Activated CD8-positive, alpha-beta memory T cell treated with anti-CD3 and anti-CD28 coated beads for 36 hours (primary cell): ENCODE measurements at regions not wholly inside any gene's neighbourhood (a gene's known extent, or its start where the extent isn't known, plus 50 kb on each side); places are given as distances from the start of the nearest gene placed in this dataset.

Experiments
- CTCF ChIA-PET: fragments of 350-600 bp; sonication (Branson Sonifier 250); formaldehyde crosslinking; loops from one replicate; lab custom pipeline; 2021; ENCODE audit warnings: antibody characterized with exemption; lab: Charles Lee
- POLR2A ChIA-PET: fragments of 350-600 bp; sonication (Branson Sonifier 250); formaldehyde crosslinking; loops from one replicate; lab custom pipeline; 2021; ENCODE audit warnings: antibody characterized with exemption; lab: Charles Lee

DNA sequence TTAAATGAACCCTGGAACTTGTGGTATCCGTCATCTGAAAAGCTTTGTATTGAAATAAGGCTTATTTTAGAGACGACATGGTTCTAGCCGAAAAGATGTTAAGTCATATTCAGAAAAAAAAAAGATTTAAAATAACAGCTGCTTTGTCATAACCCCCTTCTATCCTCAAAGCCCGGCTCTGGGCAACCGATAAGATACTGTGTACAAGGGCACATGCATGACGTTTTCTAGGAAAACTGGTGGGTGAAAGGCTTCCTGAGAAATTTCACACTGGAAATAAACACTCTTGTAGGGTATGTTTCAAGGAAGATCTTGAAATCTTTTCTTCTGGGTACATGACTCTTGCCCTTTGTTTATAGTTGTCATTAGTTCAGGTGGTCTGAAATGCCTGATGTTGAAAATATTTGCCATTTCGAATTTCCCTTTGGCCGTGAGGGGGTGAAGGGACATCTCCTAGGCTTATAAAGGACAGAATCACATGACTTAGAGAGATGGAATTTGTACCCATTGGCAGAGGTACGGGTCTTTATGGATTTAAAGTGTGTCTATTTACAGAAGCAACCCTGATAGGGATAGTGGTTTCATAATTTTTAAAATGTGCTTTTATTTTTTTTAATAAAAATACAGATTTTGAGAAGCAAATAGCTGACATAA, 232.5 kb downstream of the PTEN start:
- ChIA-PET CTCF (no interaction called here), POLR2A (interaction anchor here (0.6 kb wide), 1 partner anchor 1361 kb away, joined by 3 read pairs; no protein-coding TSS in a partner anchor)

DNA sequence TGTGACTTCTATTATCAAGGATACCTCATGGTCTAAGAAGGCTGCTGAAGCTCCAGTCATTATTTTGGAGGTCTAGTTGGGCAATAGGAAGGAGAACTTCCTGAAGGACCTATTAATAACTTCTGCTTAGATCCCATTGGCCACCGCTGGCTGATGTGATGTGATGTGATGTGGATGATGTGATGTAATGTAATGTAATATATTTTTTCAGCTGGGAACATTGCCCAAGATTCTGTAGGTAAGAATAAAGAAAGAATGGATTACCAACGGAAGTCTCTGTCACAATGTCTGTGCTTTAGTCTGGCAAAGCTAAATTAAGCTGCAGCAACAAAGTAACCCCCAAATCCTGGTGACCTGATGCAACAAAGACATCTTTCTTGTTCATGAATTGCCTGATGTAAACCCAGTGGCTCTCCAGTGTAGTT, 233.7 kb downstream of the PTEN start:
- CTCF ChIA-PET, result no interaction called here

GRCh38 chr10:88097536-88097935, 234.1 kb downstream of the PTEN start:
- POLR2A ChIA-PET, result no interaction called here
- CTCF ChIA-PET, result no interaction called here

More for the DNA sequence above, 233.7 kb downstream of the PTEN start:
- POLR2A ChIA-PET, result no interaction called here

DNA sequence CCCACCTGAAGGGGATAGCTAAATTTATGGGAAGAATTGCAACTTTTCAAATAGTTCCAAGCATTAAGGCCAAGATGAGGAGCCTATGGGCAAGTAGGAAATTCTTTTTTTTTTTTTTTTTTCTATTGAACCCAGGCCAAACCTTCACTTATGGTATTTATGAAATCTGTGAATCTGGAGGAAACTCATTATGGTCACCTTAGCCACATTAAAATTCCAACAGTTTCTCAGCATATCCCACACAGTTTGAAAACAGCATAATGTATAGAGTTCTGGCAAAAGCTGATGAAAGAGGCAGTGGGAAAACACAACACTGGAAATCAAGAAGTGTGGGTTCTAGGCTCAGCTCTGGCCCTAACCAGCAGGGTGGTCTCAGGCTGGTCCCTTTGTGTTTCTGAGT, 236.9 kb downstream of the PTEN start:
- CTCF ChIA-PET, result no interaction called here
- POLR2A ChIA-PET, result no interaction called here

GRCh38 chr10:88101666-88102065, 238.2 kb downstream of the PTEN start:
- POLR2A ChIA-PET, result no interaction called here
- CTCF ChIA-PET, result no interaction called here

GRCh38 chr10:88103576-88103975, 240.2 kb downstream of the PTEN start:
- ChIA-PET CTCF (no interaction called here), POLR2A (no interaction called here)

GRCh38 chr10:88104223-88104622, 240.8 kb downstream of the PTEN start:
- CTCF ChIA-PET, result no interaction called here
- POLR2A ChIA-PET, result no interaction called here

DNA sequence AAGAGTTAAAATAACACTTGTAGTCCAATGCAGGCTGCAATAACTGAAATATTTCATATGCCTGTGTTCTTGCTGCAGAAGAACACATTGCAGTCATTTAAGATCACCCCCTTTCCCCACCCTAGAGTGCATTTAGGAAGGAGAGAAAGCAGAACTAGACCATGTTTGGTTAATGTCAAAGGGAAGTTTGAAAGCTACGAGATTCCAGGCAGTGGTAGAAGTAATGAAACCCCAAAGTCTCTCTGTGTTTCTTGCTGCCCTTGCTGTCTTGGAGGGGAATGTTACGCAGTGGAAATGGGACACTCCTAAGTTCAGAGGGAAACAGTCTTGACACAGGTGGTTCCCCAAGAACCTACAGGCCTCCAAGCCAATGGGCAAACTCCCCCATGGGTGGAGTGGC, 242.9 kb downstream of the PTEN start:
- ChIA-PET CTCF (no interaction called here), POLR2A (no interaction called here)

- ChIA-PET CTCF (interaction anchor here (0.5 kb wide), 1 partner anchor 60 kb away, joined by 3 read pairs; no protein-coding TSS in a partner anchor), POLR2A (no interaction called here)
These were observed 244.1 kb downstream of the PTEN start for GRCh38 chr10:88107296-88108097.

DNA sequence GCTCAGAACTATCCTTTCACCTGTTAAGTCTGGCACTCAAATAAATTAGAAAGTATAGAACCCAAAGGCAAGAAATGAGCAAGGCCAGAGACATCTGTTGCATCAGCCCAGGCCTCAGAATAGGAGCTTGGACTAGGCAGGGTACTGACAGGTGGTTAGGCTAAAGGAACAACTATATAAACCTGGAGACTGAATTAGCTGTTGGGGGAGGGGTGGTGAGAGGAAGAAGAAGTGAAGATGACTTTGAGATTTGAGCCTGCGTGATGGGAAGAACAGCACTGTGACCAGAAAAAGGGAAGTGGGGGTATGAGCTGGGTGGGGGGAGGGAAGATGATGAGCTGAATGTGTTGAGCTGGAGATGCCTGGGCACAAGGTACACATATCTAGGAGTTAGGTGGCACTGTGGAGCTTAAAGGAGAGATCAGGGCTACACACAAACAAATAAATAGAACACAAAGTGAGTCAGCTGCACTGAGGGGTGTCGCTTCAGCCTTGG, 244.7 kb downstream of the PTEN start:
- POLR2A ChIA-PET, result no interaction called here
- CTCF ChIA-PET, result interaction anchor here (0.5 kb wide), 1 partner anchor 59 kb away, joined by 3 read pairs; no protein-coding TSS in a partner anchor

DNA sequence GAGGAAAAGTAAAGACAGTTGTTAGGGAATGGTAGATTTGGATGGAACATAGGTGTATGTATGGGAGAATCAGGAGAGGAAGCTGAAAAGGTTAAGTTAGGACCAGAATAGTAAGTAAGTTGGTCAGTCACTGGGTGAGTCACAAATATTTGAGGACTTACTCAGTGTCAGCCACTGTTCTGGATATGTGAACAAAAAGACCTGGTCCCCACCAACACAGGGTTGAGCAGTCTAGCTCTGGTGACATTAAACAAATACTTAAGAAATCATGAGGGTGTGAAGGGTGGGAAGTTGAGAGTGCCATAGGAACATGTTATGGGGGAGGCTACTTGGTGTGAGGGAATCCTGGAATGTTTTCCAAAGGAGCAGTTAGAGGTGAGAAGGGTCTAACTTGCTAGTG, 246.9 kb downstream of the PTEN start:
- ChIA-PET POLR2A (no interaction called here), CTCF (no interaction called here)

DNA sequence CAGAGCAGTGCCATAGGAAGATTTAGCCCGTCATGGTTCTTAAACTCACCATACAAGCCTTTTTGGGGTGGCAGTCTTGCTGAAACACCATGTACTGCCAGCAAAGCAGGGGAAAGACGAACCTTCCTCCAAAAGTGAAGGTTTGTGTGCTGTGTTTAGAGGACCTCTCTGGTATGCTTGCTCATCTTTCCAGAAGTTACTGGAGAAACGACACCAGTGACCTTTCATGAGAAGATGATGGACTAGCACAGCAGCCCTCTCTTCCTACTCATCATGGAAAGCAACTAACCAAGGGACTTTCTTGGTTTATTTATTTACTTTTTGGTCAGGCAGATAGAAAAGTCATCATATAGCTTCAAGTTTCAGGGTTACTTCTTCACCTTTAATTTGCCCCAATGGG, 247.4 kb downstream of the PTEN start:
- CTCF ChIA-PET, result no interaction called here
- POLR2A ChIA-PET, result no interaction called here

DNA sequence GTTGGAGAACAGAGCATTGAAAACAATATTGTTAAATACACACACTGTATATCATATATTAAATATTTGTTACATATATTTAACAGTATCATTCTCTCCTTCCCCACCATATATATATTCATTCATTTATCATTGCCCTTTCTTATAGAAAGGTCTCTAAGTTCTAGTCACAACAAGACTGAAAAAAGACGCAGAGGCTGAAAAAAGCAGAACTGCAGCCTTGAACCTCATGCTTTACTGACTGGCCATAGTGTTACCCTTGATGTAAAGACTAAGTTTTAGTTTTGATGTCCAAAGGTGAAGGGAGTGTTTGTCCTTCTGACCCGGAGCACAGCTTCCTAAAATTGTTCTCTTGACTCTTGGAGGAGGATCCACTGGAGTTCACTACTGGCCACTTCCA, 247.9 kb downstream of the PTEN start:
- POLR2A ChIA-PET, result no interaction called here
- CTCF ChIA-PET, result no interaction called here

GRCh38 chr10:88113232-88113631, 249.8 kb downstream of the PTEN start:
- ChIA-PET CTCF (no interaction called here), POLR2A (no interaction called here)

DNA sequence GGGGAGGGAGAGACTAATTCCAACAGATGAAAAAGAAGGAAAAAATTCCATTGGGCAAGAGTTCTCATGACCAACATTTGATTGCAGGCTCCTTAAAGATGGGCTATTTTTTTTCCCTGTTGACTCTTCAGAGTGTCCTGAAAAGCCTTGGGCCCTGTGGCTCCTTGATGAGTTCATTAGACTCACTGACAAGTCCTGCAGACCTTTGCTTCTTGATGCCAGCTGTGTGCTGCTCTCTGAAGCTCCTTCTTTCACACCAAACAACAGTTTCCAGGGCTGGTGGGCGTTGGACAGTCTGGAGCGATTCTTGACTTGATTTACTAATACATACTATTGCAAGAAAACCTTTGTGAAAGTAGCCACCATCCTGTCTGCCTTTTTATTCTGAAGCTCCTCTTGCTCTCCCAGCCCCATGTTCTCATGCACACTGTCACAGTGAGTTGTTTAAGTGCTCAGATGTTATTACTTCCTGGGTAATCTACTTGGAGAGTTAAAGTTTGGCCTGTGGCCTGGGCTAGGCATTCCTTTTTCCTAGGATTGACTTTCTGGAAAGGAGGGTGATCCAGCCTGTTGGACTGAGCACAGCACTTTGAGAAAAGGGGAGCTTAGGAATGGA, 250.3 kb downstream of the PTEN start:
- ChIA-PET POLR2A (no interaction called here), CTCF (interaction anchor here (1.1 kb wide), 1 partner anchor 253 kb away, joined by 3 read pairs; no protein-coding TSS in a partner anchor)

DNA sequence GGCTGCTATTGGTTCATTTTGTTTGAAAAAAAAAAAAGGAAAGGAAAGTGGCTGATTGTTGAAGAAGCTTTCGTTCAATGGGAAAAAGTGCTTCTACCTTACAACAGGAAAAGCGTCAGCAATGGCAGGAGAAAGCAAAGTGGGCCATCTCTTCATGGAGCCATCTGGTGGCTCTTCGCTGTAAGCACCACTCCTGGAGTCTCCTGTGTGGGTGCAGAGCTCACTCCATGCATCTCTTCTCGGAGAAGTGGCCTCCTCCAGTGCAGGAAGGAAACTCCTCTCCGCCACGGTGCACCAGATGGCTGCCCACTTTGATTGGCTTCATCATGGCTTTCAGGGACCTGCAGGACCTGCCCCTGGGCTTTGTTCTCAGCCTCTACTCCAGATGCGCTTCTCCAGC, 250.9 kb downstream of the PTEN start:
- POLR2A ChIA-PET, result no interaction called here
- CTCF ChIA-PET, result interaction anchor here (0.7 to 1.1 kb wide), 2 partner anchors 254 to 424 kb away, joined by 3 read pairs; no protein-coding TSS in a partner anchor

DNA sequence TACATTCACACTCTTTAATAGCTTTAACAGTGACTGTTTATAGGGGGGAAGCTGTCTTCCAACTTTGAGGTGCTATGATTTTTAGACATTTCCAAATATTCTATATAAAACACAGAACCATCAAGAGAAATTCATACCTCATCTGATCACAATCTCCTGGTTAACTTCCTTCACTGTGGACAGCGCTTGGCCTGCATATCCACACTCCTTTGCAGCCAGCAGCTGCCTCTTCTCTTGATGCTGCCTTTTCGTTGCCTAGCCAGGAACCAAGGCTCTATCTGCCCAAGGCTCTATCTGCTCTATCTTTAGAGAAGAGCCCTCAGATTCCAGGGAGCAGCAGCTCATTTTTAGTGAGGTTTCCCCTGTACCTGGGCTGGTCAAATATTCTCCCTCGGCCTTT, 252.0 kb downstream of the PTEN start:
- ChIA-PET CTCF (no interaction called here), POLR2A (no interaction called here)

GRCh38 chr10:88115968-88116367, 252.5 kb downstream of the PTEN start:
- POLR2A ChIA-PET, result no interaction called here

DNA sequence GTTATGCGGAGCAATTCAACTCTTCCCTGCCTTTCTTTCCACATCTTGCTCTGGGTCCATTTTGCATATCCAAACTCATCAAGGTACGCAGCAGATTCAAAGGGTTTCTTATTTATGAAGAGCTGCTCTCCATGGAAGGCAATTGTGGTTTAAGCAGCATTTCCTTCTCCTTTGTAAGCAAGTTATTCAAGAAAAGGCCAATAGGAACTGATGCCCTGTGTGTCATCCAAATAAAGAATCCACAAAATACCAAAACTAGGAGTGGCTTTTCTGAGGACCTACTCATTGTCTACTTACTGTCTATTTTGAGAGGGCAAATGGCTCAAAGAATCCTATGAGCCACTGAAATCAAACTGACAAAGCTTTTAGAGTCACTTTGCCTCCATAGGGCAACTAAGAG, 253.1 kb downstream of the PTEN start:
- ChIA-PET CTCF (no interaction called here), POLR2A (interaction anchor here (0.6 kb wide), 1 partner anchor 254 kb away, joined by 3 read pairs; no protein-coding TSS in a partner anchor)

More at GRCh38 chr10:88115968-88116367, 252.5 kb downstream of the PTEN start:
- CTCF ChIA-PET, result no interaction called here
